ENCODE measurements at regions not wholly inside any gene's neighbourhood (a gene's known extent, or its start where the extent isn't known, plus 50 kb on each side); places are given as distances from the start of the nearest gene placed in this dataset.
"Not testable (repeated sequence)": the region's sequence is repeated elsewhere in the genome, so short reads cannot be mapped to it uniquely, and the experiment has no call there.

GRCh38 chr2:90170978-90171377, 1479.5 kb downstream of the RPIA start:
- H3K27me3 ChIP-seq (ENCODE audit: insufficient read depth, low read length); H3K4me1 ChIP-seq (ENCODE audit: insufficient read depth, low read length); DNase-seq (ENCODE audit: insufficient read length, low spot score, missing footprints); H3K4me3 ChIP-seq (ENCODE audit: insufficient read depth, low read length); H3K36me3 ChIP-seq (ENCODE audit: insufficient read depth, low read length); H4K20me1 ChIP-seq (ENCODE audit: insufficient read depth, low read length); H3K27ac ChIP-seq (ENCODE audit: low read depth, low read length); H3K79me2 ChIP-seq (ENCODE audit: insufficient read depth, low read length); H3K4me2 ChIP-seq (ENCODE audit: insufficient read depth, low read length); H3K9me3 ChIP-seq (ENCODE audit: low read depth, low read length); H2AFZ ChIP-seq (ENCODE audit: low read length): not testable (repeated sequence)

GRCh38 chr2:90173081-90173480, 1481.6 kb downstream of the RPIA start:
- not testable (repeated sequence) for DNase-seq (ENCODE audit: insufficient read length, low spot score, missing footprints); H3K4me1 ChIP-seq (ENCODE audit: insufficient read depth, low read length); H3K9me3 ChIP-seq (ENCODE audit: low read depth, low read length); H3K4me2 ChIP-seq (ENCODE audit: insufficient read depth, low read length); H4K20me1 ChIP-seq (ENCODE audit: insufficient read depth, low read length); H3K27me3 ChIP-seq (ENCODE audit: insufficient read depth, low read length); H3K36me3 ChIP-seq (ENCODE audit: insufficient read depth, low read length); H2AFZ ChIP-seq (ENCODE audit: low read length); H3K27ac ChIP-seq (ENCODE audit: low read depth, low read length); H3K79me2 ChIP-seq (ENCODE audit: insufficient read depth, low read length); H3K4me3 ChIP-seq (ENCODE audit: insufficient read depth, low read length)

GRCh38 chr2:90179591-90179990, 1488.1 kb downstream of the RPIA start:
- H3K79me2 ChIP-seq (ENCODE audit: insufficient read depth, low read length); H3K4me3 ChIP-seq (ENCODE audit: insufficient read depth, low read length); H3K36me3 ChIP-seq (ENCODE audit: insufficient read depth, low read length); H3K27me3 ChIP-seq (ENCODE audit: insufficient read depth, low read length); DNase-seq (ENCODE audit: insufficient read length, low spot score, missing footprints); H3K27ac ChIP-seq (ENCODE audit: low read depth, low read length); H4K20me1 ChIP-seq (ENCODE audit: insufficient read depth, low read length); H3K4me2 ChIP-seq (ENCODE audit: insufficient read depth, low read length); H2AFZ ChIP-seq (ENCODE audit: low read length); H3K4me1 ChIP-seq (ENCODE audit: insufficient read depth, low read length); H3K9me3 ChIP-seq (ENCODE audit: low read depth, low read length): not testable (repeated sequence)

GRCh38 chr2:90207454-90208058, 1516.1 kb downstream of the RPIA start:
- TF ChIP-seq, protein P1, sequence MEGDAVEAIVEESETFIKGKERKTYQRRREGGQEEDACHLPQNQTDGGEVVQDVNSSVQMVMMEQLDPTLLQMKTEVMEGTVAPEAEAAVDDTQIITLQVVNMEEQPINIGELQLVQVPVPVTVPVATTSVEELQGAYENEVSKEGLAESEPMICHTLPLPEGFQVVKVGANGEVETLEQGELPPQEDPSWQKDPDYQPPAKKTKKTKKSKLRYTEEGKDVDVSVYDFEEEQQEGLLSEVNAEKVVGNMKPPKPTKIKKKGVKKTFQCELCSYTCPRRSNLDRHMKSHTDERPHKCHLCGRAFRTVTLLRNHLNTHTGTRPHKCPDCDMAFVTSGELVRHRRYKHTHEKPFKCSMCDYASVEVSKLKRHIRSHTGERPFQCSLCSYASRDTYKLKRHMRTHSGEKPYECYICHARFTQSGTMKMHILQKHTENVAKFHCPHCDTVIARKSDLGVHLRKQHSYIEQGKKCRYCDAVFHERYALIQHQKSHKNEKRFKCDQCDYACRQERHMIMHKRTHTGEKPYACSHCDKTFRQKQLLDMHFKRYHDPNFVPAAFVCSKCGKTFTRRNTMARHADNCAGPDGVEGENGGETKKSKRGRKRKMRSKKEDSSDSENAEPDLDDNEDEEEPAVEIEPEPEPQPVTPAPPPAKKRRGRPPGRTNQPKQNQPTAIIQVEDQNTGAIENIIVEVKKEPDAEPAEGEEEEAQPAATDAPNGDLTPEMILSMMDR (IDR thresholded peaks at IDR 0.05; ENCODE audit: extremely low read depth, low read depth, low read length), result peak; percentile 37
- Histone ChIP-seq H3K9me3 (ENCODE audit: low read depth, low read length) (no peaks in the 10 kb centered on the region), H2AFZ (ENCODE audit: low read length) (no peak overlapping the region), H3K4me2 (ENCODE audit: insufficient read depth, low read length) (no peak overlapping the region), H3K4me1 (ENCODE audit: insufficient read depth, low read length) (no peaks in the 10 kb centered on the region), H3K27ac (ENCODE audit: low read depth, low read length) (no peak overlapping the region), H3K79me2 (ENCODE audit: insufficient read depth, low read length) (no peaks in the 10 kb centered on the region), H3K4me3 (ENCODE audit: insufficient read depth, low read length) (no peak overlapping the region), H4K20me1 (ENCODE audit: insufficient read depth, low read length) (no peaks in the 10 kb centered on the region), H3K27me3 (ENCODE audit: insufficient read depth, low read length) (no peaks in the 10 kb centered on the region), H3K36me3 (ENCODE audit: insufficient read depth, low read length) (no peaks in the 10 kb centered on the region)
- DNase-seq (ENCODE audit: insufficient read length, low spot score, missing footprints), result peak; percentile 1

DNA sequence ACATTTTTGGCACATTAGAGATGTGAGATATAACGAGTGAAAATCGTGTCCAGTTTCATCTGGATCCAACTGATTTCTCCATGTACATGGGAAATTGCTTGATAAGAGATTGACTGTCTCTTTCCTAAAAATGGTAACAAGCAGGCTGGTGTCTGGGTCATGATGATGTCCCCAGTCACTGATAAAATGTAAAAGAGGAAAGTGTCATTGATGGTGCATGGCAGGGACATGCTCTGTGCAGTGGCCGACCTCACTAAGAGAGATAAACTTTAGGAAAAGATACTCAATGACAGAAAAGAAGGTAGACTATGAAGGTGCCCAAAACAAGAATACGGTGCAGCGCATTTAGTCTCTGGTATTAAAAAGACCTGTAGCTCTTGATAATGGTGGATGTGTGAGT, 1517.5 kb downstream of the RPIA start:
- no peak overlapping the region for H3K4me3 ChIP-seq (ENCODE audit: insufficient read depth, low read length)
- no peaks in the 10 kb centered on the region for H3K9me3 ChIP-seq (ENCODE audit: low read depth, low read length)
- TF ChIP-seq, protein P1 (IDR thresholded peaks at IDR 0.05; ENCODE audit: extremely low read depth, low read depth, low read length), result no peak
- H3K4me1 ChIP-seq (ENCODE audit: insufficient read depth, low read length), result no peaks in the 10 kb centered on the region
- no peak overlapping the region for H3K4me2 ChIP-seq (ENCODE audit: insufficient read depth, low read length)
- H3K27me3 ChIP-seq (ENCODE audit: insufficient read depth, low read length), result no peaks in the 10 kb centered on the region
- H3K36me3 ChIP-seq (ENCODE audit: insufficient read depth, low read length), result no peaks in the 10 kb centered on the region
- H2AFZ ChIP-seq (ENCODE audit: low read length), result no peak overlapping the region
- no peak overlapping the region for H3K27ac ChIP-seq (ENCODE audit: low read depth, low read length)
- H3K79me2 ChIP-seq (ENCODE audit: insufficient read depth, low read length), result no peaks in the 10 kb centered on the region
- DNase-seq (ENCODE audit: insufficient read length, low spot score, missing footprints), result no peak
- H4K20me1 ChIP-seq (ENCODE audit: insufficient read depth, low read length), result no peaks in the 10 kb centered on the region

Data from osteoblast (primary cell).